HG02678 (cell line): ENCODE measurements at regions not wholly inside any gene's neighbourhood (a gene's known extent, or its start where the extent isn't known, plus 50 kb on each side); places are given as distances from the start of the nearest gene placed in this dataset.

Experiments
- ATAC-seq: cut with Tn5 transposase; IDR thresholded peaks from one replicate; pipeline ENCODE4 v1.9.1; 2021; ENCODE audit warnings: mild to moderate bottlenecking, moderate library complexity; ENCODE audit not compliant: unreplicated experiment

DNA sequence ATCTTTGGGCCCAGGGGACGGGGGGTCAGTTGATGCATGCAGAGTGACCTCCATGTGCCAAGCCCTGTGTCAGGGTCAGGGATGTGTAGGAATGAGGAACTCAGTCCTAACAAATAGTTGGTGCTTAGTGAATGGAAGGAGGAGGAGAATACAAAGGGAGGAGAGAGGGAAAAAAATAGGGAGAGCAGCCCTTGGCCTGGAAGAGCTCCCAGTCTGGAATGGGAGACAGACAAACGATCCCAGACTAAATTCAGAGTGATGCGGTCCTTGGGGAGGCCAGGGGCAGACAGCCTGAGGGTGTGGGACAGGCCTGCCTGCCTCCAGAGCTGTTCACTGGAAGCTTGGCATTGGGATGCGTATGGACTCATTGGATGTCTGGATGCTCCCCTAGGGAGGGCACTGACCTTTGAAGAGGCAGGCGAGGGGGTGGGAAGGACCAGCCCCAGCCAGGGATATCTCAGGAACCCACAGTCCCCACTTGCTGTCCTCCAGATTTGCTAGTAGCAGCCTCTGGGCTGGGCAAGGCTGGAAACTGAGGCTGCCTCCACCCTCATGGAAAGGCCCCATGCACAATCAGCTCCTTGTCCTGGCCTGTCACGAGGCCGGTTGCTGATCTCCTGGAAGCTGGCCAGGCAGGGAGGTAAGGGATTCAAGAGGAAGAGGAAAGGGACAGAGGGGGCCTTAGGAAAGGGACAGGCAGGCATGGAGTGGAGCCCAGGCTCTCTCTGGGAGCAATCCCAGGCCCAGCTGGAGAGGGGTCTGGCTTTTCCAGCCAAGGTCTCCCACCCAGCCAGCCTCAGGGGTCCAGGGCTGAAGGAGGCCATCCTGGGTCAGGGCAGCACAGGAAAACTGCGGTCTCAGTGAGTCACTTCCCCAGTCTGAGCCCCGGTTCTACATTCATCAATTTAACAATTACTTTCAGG is 69.0 kb upstream of the GGTA1 start:
- ATAC-seq = no peak

DNA sequence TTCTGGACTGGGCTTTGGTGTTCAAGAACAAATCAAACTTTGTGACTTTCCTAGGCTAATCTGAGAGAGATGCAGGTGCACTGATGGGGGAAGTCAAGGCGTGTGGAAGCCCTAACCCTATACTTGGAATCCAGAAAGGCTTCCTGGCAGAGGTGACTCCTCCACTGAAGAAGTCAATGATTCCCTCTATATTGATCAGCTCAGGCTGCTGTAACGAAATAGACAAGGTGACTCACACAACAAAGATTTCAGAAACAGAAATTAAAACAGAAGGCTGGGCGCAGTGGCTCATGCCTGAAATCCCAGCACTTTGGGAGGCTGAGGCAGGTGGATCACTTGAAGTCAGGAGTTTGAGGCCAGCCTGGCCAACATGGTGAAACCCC is 69.6 kb upstream of the GGTA1 start:
- ATAC-seq = no peak

- no peak for ATAC-seq
Measured at GRCh38 chr9:121572581-121572980, 72.9 kb upstream of the GGTA1 start.

DNA sequence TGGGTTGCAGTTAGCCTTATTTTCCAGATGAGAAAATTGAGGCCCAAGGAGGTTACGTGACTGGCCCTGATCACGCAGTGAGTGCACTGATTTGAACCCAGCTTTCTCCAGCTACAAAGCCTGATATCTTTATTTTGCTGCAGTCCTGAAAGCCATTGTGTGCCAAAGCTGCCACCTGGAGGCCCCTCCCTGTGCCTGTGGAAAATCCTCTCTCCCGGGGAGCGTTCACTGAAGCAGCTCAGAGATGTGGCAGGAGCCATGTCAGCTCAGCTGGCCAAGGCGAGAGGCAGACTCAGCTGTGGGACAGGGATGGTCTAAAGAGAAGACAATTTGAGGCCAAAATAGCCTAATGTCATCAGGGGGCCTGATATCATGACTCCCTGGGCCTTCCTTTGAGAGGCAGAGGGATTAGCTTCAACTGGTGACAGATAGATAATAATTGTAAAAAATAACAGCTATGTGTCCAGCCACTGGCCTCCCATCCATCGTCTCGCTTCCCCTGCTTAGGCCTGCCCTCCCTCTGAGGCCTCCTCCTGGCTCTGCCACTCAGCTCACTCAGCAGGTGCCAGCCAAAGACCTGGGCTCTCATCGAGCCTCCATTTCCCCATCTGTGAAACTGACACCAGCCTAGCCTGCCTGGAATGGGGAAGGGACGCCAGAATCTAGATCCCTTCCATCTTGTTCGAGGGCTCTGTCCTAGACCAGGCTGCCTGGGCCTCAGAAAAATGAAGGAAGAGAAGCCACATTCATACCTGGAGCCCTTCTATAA is 74.3 kb upstream of the GGTA1 start:
- ATAC-seq = no peak

DNA sequence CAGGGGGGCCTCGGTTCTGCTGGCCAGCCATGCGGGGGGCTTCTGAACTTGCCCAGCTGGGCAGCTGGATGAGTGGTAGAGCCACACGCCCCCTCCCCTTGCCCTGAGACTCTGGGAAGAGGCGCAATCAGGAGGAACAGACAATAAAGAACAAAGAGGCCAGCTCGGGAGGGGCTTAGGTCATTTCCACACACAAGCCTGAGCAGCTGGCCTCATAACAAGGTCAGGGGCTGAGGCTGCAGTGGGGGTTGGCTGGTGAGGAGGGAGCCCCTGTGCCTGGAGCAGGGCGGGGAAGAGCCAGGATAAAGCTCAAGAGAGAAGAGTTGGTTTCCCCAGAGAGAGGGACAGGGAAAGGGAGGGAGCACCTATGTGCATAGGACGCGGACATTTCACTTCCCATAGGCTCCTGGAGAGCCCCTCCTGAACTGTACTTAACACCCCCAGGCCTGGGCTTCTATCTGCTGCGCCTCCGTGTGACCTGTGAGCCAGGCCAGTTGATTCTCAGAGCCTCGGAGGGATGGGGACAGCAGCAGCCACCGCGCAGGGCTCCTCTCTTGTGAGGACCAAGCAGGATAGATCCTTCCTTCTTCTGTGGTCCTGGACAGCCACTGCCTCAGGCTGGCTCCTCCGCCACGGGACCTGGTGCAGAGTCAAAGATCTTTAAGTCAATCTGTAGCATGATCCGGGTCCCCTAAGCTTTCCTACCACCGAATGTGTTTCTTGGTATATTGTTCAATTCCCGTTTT is 75.3 kb upstream of the GGTA1 start:
- ATAC-seq = no peak

DNA sequence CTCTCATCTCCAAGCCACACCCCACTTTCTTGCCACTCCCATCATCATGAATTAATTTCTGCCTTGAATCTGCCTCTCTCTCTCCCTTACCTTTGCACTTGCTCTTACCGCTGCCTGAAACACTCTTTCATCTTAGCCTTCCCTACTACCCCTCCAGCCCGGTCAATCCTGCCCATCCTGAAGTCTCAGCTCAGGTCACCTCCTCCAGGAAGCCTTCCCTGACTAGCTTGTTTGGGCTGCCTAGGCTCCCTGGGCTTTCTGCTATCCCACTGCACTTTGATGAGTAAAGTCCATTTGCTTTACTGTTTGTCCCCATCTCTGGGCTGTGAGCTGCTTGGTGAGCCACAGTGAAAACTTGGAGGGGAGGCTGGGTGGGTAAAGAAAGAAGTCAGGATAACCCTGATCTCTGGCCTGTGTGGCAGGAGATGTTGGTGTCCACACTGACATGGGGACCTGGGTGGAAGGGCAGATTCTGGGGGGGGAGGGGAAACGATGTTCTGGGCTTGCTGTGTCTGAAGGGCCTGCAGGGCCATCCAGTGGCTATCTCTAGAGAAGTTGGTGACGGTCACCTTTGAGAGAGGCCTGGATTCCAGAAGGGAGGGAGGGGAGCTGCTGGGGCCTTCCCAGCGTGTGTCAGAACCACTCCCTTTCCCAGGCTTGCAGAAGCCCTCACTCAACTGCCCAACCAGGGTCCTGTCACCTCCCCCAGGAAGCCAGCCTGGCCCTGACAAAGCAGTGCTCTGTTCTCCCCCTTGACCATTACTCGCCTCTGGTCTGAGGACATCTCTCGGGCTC is 75.0 kb upstream of the DAB2IP start:
- no peak for ATAC-seq

GRCh38 chr9:121577166-121577565 is 74.3 kb upstream of the DAB2IP start:
- no peak for ATAC-seq

DNA sequence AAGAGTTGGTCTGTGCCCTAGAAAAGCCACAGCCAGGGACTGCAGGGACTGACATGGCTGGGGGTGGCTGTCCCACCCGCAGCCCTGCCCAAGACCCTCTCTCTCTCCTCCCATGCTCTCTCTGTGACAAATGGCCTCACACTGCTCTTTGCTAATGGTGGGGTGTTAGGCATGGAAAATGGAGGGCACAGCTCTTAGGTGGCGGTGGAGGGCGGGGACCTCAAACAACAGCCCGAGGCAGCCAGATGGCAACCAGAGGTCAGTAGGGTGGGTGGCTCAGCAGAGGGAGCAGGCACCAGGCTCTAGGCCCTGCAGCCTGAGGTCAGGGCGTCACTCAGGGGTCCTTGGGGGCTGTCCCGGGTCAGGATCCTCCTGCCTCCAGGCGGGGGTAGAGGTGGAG is 73.9 kb upstream of the DAB2IP start:
- ATAC-seq = no peak

DNA sequence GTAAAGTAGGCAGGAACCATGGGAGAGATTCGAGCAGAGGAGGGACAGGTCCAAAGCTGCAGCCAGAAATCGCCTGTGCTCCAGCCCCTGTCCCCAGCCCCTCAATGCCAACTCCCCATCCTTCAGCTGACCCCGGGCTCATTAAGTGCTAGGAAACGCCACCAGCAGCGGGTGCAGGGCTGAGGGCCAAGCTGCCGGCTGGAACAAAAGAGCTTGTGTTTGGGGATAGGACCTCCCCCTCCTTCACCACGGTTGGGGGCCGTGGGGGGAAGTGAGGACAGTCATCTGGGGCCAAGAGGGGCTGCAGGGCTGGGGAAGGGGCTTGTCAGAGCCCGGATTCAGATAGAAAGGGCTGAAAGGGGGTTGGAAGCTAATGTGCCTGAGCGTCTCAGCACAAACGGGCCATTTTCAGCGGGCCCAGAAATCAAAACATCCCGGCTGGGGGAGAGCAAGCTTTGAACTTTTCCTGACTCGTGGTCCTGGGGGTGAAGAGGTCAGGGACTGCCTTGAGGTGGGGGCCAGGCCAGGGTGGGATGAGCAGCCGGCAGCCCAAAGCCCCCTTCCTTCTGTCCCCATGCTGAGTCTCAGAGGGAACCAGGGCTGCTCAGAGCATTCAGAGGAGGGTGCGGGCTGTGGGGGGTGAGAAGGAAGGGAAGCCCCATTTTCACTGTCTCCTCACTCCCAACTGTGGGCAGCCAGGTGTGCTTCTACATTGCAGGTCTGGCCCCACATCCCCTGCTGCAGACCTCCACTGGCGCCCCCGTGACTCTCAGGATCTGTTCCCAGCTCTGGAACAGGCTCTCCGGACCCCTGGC is 69.4 kb upstream of the DAB2IP start:
- no peak for ATAC-seq

DNA sequence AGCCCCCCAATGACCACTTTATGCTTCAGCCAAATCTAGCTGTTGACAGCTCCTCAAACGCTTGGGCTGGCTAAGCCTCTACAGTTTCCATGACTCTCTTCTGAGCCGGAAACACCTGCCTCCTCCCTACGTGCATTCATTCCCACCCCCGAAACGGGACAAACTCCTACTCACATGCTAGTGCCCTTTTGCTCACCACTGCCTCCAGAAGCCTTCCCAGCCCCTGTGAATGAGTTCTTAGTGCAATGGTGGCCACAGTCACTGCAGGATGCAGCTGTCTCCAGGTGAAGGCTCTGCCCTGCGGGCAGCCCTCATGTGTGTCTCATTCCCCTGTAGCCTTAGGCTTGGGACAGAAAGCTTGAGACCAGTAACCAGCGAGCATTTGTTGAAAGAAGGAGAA is 68.8 kb upstream of the DAB2IP start:
- no peak for ATAC-seq

GRCh38 chr9:121584421-121584820 is 67.0 kb upstream of the DAB2IP start:
- no peak for ATAC-seq

- ATAC-seq = no peak
Measured at GRCh38 chr9:121587863-121588262, 63.6 kb upstream of the DAB2IP start.

DNA sequence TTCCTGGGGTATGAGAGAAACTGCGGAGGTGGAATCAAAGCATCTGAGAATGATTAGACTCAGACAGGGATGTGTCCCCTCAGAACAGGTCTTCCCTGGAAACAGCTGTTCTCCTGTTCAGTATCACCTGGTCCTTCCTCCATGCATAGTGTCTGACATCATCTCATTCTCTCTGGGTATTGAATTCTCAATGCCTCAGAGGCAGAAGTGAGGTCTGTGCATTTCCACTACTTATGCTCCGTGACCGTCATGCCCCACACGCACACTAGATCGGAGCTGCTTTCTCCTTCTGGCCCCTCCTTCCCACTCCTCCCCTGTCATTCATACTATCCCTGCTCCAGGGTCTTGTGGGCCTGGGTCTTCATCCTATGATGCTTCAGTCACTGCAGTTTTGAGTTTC is 61.4 kb upstream of the DAB2IP start:
- ATAC-seq = no peak

- no peak for ATAC-seq
Measured at GRCh38 chr9:121592265-121592664, 59.2 kb upstream of the DAB2IP start.

DNA sequence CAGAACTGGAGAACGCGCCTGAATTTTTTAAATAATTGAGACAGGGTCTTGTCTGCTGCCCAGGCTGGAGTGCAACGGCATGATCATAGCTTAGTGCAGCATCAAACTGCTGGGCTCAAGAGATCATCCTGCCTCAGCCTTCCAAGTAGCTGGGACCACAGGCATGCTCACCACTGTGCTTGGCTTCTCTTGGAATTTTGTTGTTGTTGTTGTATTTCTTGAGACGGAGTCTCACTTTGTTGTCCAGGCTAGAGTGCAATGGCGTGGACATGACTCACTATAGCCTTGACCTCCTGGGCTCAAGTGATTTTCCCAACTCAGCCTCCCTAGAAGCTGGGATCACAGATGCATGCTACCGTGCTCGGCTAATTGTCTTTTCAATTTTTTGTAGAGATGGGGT is 58.4 kb upstream of the DAB2IP start:
- ATAC-seq = no peak

DNA sequence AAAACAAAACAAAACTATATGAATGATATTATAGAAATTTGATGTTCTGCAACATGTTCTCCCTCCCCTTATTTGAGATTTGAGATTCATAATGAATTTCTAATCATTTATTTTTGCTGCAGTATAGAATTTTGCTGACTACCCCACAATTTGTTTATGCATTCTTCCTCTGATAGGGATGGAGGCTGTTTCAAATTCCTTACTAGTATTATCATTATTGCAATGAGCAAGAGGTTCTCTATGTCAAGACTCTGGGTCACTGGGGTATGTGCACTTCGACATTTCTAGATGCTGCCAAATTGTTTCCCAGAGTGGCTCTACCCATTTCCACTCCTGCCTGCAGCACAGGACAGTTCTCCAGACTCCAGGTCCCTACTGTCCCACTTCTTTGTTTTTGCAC is 54.9 kb upstream of the DAB2IP start:
- ATAC-seq = no peak

DNA sequence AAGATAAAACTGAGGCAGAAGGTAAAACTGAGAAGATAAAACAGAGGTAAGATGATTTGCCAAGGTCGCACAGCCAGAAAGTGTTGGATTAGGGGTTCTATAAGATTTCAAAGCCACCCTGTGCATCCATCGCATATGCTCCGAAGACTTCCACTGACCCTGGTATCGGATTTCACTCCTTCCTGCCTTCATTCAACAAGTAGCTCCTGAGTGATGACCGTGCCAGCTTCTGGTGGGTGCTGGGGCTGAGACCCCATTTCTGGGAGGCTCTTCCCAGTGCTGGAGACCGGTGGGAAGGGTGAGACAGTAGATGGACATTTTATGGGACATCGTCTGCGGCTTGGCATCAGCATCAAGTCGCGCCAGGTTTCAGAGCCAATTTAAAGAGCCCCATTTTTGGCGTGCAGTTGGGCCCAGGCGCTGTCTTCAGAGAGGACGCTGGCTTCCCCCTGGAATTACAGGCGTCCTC is 53.7 kb upstream of the DAB2IP start:
- ATAC-seq = no peak

DNA sequence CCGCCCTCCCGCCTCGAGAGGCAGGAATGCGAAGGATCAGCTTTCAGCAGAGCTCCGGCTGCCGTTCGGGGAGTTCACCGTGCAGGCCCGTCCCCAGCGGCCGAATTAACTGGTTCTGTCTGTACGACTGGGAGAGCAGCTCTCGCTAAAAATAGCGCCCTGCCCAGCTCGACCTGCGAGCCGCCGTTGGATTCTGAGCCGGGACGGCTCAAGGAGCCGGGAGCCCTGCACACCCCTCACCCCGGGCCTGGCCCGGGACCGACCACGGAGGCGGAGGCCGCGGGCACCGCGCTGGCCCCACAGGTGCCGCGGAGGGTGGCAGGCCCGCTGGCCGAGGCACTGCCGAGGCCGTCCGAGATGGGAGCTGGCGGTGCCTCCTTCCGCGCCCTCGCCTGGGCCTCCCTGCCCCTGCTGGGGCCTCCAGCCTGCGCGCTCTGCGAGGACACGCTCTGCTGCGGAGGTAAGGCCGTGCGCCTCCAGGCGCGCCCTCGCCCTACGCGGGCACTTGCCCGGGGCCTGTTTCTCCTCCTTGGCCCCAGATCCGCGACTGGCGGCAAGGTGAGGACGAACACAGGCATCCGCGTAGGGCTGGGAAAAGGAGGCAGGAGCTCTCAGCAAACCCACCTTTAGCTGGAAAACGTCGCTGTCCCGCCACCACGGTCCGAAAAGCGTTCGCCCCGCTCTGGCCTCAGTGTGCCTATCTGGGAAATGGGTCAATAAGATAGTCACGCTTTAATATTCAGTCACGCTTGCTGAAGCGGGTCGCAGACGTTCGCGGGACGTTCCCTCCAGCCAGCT is 53.1 kb upstream of the DAB2IP start:
- no peak for ATAC-seq
